Lower leg skin (tissue), 4 donors: ENCODE measurements at regions not wholly inside any gene's neighbourhood (a gene's known extent, or its start where the extent isn't known, plus 50 kb on each side); places are given as distances from the start of the nearest gene placed in this dataset.

Experiments used
- DNase-seq, 2 donors: peaks; one replicate each; pipeline ENCODE4 v3.0.0-alpha.2; 2019; ENCODE audit warnings: low spot score in 2 of 2
- H3K4me3 ChIP-seq: fragments of 200-600 bp; sonication (generic); 2 replicates; pipeline ENCODE4 v1.5.1; 2017; ENCODE audit warnings: mild to moderate bottlenecking, low read depth; ENCODE audit not compliant: poor library complexity, severe bottlenecking
- POLR2A ChIP-seq, 2 donors: fragments of 450-650 bp; IDR thresholded peaks; one replicate each; pipeline ENCODE4 v1.6.1; 2016 to 2017; ENCODE audit warnings: antibody characterized with exemption in 2 of 2, mild to moderate bottlenecking in 1 of 2, moderate library complexity in 1 of 2
- WGBS, 2 donors: methylation state at CpG; one replicate each; pipeline ENCODE4 v1.1.5; 2018; 5-methylcytosine and 5-hydroxymethylcytosine counted together
- intact Hi-C: fragments of 100-400 bp; cut with DNase I; formaldehyde crosslinking; loops from one replicate; pipeline ENCODE4 v1.15.0; 2023; ENCODE audit warnings: low total_unique reads
- TF ChIP-seq, protein P1 (sequence below), 3 donors: fragments of 450-650 bp; IDR thresholded peaks; one replicate each; pipeline ENCODE4 v1.5.1; 2016; ENCODE audit warnings: antibody characterized with exemption in 3 of 3, mild to moderate bottlenecking in 3 of 3, moderate library complexity in 2 of 3

GRCh38 chr9:2418619-2419018 is 203.0 kb upstream of the VLDLR start:
- H3K4me3 ChIP-seq = no peak overlapping the region
- intact Hi-C loops = no loop called here
- DNase-seq = no peak
- TF ChIP-seq POLR2A (IDR thresholded peaks at IDR 0.05) = no peak
- TF ChIP-seq, protein P1, sequence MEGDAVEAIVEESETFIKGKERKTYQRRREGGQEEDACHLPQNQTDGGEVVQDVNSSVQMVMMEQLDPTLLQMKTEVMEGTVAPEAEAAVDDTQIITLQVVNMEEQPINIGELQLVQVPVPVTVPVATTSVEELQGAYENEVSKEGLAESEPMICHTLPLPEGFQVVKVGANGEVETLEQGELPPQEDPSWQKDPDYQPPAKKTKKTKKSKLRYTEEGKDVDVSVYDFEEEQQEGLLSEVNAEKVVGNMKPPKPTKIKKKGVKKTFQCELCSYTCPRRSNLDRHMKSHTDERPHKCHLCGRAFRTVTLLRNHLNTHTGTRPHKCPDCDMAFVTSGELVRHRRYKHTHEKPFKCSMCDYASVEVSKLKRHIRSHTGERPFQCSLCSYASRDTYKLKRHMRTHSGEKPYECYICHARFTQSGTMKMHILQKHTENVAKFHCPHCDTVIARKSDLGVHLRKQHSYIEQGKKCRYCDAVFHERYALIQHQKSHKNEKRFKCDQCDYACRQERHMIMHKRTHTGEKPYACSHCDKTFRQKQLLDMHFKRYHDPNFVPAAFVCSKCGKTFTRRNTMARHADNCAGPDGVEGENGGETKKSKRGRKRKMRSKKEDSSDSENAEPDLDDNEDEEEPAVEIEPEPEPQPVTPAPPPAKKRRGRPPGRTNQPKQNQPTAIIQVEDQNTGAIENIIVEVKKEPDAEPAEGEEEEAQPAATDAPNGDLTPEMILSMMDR (IDR thresholded peaks at IDR 0.05) = no peak
- 19 to 21% methylated on average over 2 of the region's 2 CpGs for WGBS, 2 donors

DNA sequence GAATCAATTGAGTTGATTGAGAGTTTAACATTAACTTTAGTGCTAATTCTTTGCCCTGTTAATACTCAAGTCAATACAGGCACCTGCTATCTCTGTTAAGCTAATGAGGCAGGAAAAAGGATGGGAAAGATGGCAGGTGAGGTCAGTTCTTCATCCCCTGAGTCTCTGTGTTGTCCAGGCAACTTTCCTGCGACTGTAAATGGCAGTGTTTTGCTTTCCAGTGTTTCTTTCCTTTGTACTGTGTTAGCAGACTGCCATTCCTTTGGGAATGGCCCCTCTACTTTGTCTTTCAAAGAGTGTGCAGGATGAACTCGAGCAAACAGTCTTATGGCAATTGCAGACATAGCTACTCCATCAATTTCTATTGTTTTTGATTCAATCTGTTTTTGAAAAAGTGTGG is 202.2 kb upstream of the VLDLR start:
- TF ChIP-seq, protein P1 (IDR thresholded peaks at IDR 0.05) = no peak
- TF ChIP-seq POLR2A (IDR thresholded peaks at IDR 0.05) = no peak
- intact Hi-C loops = no loop called here
- DNase-seq = no peak
- no peak overlapping the region for H3K4me3 ChIP-seq
- 36 to 62% methylated on average over 2 of the region's 2 CpGs for WGBS, 2 donors

- no peak overlapping the region for H3K4me3 ChIP-seq
- intact Hi-C loops = no loop called here
- no peak for TF ChIP-seq POLR2A (IDR thresholded peaks at IDR 0.05)
- TF ChIP-seq, protein P1 (IDR thresholded peaks at IDR 0.05) = no peak
- 51 to 79% methylated on average over 3 of the region's 3 CpGs for WGBS, 2 donors
- no peak for DNase-seq
Measured at GRCh38 chr9:2420543-2420942, 201.0 kb upstream of the VLDLR start.

DNA sequence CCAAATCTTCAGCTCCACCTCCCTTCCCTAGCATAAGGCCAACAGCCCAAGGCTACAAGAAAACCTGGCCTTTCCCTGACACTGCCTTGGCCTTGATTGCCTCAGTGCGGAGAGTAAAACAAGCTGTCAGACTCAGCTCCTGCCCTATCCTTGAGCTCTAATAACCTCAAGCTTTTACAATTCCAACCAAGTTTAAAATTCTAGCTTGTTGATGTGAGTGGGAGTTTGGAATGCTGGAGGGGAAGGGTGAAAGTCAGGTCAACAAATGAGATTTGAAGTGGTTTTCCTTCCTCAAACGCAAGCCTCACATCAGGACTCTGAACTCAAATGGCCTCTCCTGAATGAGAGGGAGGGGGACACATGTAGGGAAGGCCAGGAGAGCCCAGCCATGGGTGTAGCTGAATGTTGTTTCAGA is 197.0 kb upstream of the VLDLR start:
- no peak overlapping the region for H3K4me3 ChIP-seq
- intact Hi-C loops = no loop called here
- WGBS, 2 donors = 29 to 55% methylated on average over 2 of the region's 2 CpGs
- no peak for DNase-seq
- TF ChIP-seq, protein P1 (IDR thresholded peaks at IDR 0.05) = no peak
- TF ChIP-seq POLR2A (IDR thresholded peaks at IDR 0.05) = no peak

- H3K4me3 ChIP-seq = no peak overlapping the region
- intact Hi-C loops = no loop called here
- DNase-seq = no peak
- WGBS, 2 donors = 87 to 89% methylated on average over 2 of the region's 2 CpGs
- no peak for TF ChIP-seq POLR2A (IDR thresholded peaks at IDR 0.05)
- TF ChIP-seq, protein P1 (IDR thresholded peaks at IDR 0.05) = no peak
Measured at GRCh38 chr9:2425676-2426075, 195.9 kb upstream of the VLDLR start.

DNA sequence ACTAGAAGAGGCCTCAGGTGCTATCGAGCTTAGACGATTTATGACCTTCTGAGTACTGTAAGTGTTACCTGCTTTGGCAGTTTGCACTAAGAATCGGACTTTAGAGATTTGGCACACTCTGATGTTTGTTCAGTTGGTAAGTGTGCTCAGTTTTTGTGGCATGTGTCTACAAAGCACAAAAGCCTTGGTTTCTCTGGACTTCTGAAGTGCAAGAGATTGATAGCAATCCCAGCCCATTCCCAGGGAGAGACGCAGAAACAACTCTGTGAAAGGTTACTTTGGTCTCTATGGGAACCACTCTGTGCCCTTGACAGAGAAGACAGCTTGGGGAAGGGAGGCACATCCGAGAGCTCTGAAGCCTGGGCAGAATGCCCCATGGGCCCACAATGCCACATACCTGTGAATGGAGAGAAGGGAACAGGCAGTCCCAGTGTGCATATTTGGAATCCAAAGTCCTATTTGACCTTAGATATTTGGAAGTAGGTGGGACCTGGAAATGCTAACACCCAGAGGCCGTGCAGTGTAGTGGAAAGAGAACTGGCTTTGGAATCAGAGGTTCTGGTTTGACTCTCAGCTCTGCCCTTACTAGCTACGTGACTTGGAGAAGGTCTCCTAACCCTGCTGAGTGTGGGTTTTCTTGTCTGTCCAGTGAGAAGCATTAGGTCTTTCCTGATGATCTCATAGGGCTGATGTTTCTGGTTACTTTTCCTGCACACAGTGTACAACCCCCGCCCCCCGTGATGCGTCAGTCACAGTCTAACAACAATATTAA is 194.3 kb upstream of the VLDLR start:
- intact Hi-C loops = no loop called here
- WGBS, 2 donors = 82 to 85% methylated on average over 10 of the region's 10 CpGs
- no peak for DNase-seq
- no peak for TF ChIP-seq POLR2A (IDR thresholded peaks at IDR 0.05)
- TF ChIP-seq, protein P1 (IDR thresholded peaks at IDR 0.05) = no peak
- no peak overlapping the region for H3K4me3 ChIP-seq
